GM12874 (cell line): ENCODE measurements at regions not wholly inside any gene's neighbourhood (a gene's known extent, or its start where the extent isn't known, plus 50 kb on each side); places are given as distances from the start of the nearest gene placed in this dataset.

Experiments used
- TF ChIP-seq, protein P1 (sequence below): IDR thresholded peaks from 2 replicates; pipeline ENCODE4 v1.5.1; 2011; ENCODE audit warnings: low read depth, mild to moderate bottlenecking, control low read depth, low read length, moderate library complexity; ENCODE audit not compliant: insufficient read depth

DNA sequence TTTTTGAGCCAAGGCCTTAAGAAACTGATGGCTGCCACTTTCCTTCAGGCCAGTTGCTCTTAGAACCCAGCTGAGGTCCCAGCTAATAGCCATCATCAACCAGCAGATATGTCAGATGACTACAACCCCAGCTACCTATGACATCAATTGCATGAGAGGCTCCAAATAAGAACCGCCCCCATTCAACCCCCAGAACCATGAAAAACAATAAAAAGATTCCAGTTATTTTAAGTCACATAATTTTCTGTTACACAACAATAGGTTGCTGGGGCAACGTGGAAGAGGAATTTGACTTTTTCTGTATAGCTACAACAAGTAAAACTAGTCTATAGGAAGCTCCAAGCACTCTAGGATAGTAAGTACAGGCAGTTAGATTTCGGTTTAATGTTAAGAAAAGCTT, 216.3 kb upstream of the MTNR1B start:
- TF ChIP-seq, protein P1, sequence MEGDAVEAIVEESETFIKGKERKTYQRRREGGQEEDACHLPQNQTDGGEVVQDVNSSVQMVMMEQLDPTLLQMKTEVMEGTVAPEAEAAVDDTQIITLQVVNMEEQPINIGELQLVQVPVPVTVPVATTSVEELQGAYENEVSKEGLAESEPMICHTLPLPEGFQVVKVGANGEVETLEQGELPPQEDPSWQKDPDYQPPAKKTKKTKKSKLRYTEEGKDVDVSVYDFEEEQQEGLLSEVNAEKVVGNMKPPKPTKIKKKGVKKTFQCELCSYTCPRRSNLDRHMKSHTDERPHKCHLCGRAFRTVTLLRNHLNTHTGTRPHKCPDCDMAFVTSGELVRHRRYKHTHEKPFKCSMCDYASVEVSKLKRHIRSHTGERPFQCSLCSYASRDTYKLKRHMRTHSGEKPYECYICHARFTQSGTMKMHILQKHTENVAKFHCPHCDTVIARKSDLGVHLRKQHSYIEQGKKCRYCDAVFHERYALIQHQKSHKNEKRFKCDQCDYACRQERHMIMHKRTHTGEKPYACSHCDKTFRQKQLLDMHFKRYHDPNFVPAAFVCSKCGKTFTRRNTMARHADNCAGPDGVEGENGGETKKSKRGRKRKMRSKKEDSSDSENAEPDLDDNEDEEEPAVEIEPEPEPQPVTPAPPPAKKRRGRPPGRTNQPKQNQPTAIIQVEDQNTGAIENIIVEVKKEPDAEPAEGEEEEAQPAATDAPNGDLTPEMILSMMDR, result no peak

DNA sequence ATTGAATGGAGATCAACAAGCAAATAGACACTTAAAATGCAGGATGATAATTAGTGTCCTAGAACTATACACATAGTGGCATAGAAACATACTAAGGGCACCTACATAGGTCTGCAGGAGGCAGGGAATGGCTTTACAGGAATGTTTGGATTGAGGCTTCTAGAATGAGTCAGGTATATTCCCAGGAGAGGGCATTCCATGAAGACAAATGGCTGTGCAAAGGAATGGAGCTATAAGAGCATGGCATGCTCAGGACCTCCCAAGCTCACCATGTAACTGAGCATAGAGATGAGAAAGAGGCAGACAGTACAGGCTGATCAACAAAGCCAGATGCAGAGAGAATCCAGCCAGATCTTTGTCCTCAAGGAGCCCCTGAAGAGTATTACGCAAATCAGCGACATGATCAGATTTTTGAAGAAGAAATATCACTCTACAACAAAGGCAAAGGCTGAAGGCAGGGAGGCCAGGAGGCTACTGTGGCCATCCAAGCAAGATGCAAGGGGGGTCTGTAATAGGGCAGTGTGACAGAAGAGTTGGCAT, 211.1 kb upstream of the MTNR1B start:
- TF ChIP-seq, protein P1, result no peak

DNA sequence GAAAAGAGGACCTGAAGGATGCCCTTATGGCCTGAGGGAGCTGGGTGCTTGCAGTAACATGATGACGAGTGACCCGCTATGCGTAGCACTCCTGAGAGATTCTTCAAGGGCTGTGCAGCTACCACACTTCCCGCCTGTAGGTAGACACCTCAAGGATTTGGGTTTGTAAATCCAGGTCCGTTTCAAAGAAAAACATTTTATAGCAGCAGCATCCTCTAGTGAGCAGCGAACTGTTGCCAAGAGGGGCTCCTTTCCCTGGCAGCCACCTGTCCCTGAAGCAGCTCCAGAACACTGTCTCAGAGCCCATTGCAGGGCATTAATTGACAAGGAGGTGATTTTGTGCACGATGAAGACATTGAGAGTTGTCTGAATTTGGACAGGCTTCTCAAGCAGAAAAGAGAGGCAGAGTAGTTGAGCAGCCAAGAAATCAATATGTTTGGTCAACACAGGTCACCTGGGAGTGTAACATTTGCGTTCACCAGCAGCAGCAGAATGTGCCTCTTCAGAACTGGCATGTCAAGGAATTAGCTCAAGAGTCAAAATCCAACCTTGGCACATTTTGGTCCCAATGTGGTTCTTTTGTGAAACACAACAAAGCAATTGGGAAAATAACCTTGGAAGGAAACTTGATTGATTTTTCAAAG, 209.8 kb upstream of the MTNR1B start:
- TF ChIP-seq, protein P1, result no peak

DNA sequence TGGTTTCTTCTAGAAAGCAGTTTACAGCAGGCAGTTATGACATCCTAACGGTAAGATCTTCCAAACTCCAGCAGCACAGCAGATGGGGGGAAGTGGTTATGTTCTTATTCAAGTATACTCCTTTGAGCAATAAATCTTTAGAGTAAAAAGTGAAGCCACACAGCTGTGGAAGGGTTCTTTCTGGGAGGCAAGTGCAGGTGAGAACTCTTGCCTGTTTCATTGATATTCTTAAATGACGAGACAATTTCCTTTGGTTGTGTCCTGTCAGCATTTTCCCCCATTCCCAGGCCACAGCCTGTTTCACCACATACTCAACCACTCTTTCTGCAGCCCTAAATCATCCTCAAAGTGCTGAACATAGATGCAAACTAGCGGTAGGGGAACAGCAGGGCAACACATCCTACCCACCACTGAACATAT, 207.3 kb upstream of the MTNR1B start:
- TF ChIP-seq, protein P1, result no peak

DNA sequence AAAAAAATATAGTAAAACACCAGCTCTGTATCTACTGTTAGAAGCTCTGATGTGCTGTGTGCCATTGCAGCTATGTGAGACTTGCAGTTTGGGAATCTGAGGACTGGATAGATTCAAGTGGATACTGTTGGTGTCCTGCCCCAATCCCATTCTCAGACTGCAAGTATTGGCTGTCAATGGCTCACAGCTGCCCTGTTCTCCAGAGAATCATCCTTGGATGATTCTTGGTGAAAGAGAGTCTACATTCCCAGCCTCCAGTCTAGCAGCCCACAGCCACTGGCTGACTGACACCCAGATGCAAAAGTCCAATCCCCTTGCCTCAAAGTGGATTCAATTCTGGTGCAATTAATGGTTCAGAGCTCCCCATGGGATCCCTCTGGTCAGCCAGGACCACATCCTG, 206.1 kb upstream of the MTNR1B start:
- TF ChIP-seq, protein P1, result no peak

DNA sequence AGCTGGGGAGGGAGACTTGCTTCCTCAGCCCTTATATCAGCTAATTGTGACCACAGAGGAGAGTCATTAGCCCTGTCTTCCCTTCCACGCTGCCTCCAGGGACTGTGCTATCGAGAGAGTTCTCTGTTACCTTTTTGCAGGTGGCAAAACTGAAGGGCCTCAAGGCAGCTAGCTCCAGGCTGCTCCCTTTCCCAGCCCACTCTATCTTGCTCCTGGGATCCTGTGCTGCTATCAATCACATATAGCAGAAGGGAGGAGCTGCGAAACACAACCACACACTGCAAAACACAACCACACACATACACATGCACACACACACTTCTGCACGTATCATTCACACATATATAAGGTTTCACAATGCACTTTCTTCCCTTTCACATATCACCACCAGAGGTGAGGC, 205.3 kb upstream of the MTNR1B start:
- TF ChIP-seq, protein P1, result no peak

DNA sequence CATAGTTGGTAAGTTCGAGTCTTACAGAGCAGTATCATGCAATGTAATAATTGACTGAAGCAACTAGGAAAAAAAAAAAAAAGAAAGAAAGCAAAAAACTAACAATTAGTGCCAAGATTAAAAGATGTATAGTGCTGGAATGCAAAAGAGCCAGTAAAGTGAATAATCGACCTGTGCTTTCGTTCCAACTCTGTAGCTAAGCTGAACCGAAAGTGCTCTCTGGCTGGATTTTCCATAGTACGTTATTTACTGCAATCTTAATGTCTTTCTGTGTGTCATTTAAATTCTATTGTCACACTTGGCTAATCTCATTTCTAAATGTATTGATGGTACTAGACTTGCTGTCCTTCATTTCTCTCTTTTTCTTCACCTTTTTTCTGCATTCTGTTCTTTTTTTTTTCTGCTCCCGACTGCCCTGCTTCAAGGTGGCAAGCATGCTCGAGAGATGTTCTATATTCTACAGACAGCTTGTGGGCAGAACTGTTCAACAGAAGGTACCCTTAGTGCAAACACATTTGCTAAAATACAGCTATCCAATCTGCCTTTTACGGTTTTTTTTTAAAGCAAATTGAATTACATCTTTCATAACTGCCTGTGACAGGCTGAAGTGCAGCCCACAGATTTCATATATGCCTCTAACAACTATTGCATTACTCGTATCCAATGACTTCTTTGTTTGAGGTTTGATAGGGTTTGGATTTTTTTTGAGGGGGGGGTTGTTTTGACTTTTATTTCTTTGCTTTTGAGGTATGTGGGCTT, 204.2 kb upstream of the MTNR1B start:
- TF ChIP-seq, protein P1, result no peak
